ENCODE measurements at regions not wholly inside any gene's neighbourhood (a gene's known extent, or its start where the extent isn't known, plus 50 kb on each side); places are given as distances from the start of the nearest gene placed in this dataset.
"Not testable (repeated sequence)": the region's sequence is repeated elsewhere in the genome, so short reads cannot be mapped to it uniquely, and the experiment has no call there.

DNA sequence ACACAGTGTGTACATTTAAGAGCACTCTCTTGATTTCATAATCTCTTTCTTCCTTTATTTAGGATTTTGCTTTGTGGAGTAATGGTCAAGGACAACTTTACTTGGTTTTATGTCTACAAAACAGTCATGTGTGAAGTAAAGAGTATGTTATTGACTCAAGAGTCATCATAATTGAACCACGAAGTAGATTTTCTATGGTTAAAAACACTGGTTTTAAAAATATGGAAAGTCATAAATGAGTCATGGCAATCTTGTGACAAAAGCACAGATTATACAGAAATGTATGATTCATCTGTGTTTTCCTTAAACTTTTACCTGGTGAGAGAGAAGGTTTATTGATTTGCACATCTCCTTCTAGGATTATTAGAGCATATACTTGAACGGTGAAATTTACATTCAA lies 969.7 kb downstream of the GATA3 start:
- no peak for DNase-seq
- H3K9me3 ChIP-seq (ENCODE audit: control insufficient read depth, low read length, poor library complexity, severe bottlenecking), result no peaks in the 10 kb centered on the region
- Mint-ChIP-seq H3K4me3 (no peak overlapping the region), H3K27me3 (peaks cover 32% of the 10 kb centered on the region), H3K36me3 (ENCODE audit: low read depth) (peaks cover 3% of the 10 kb centered on the region), H3K27ac (no peak overlapping the region), H3K4me1 (no peaks in the 10 kb centered on the region)
- no peak for ATAC-seq

- Mint-ChIP-seq H3K36me3 (ENCODE audit: low read depth) (peaks cover 3% of the 10 kb centered on the region), H3K4me1 (no peaks in the 10 kb centered on the region), H3K27me3 (peaks cover 31% of the 10 kb centered on the region), H3K27ac (no peak overlapping the region), H3K4me3 (no peak overlapping the region)
- ATAC-seq, result no peak
- H3K9me3 ChIP-seq (ENCODE audit: control insufficient read depth, low read length, poor library complexity, severe bottlenecking), result no peaks in the 10 kb centered on the region
- no peak for DNase-seq
Observed at GRCh38 chr10:9028231-9028630, 973.7 kb downstream of the GATA3 start.

GRCh38 chr10:9035355-9035754 lies 980.9 kb downstream of the GATA3 start:
- no peaks in the 10 kb centered on the region for H3K36me3 Mint-ChIP-seq (ENCODE audit: low read depth)
- peaks cover 5% of the 10 kb centered on the region for H3K27me3 Mint-ChIP-seq
- DNase-seq (no peak), ATAC-seq (no peak)
- no peak overlapping the region for H3K27ac Mint-ChIP-seq
- H3K4me3 Mint-ChIP-seq, result no peak overlapping the region
- H3K9me3 ChIP-seq (ENCODE audit: control insufficient read depth, low read length, poor library complexity, severe bottlenecking), result peaks cover 4% of the 10 kb centered on the region
- H3K4me1 Mint-ChIP-seq, result no peaks in the 10 kb centered on the region

DNA sequence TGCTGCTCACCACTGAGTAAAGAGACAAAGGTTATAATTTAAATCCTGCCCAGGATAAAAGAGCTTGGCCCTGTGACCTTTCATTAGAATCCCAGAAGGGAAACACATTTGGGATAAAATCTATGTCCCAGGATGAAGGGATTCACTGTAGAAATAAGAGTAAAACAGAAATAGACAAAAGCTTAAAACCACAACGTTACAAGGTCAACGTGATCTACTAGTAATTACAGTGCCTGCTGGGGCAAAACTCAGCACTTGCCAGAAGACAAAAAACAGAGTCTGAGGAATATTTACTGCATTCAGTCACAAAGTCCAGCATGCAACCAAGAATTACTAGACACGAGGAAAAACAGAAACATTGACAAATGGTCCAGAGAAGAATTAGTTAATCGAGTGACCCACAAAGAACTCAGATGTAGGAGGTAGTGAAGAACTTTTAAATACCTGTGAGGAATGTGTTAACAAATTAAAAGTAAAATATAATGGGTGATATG lies 982.3 kb downstream of the GATA3 start:
- H3K9me3 ChIP-seq (ENCODE audit: control insufficient read depth, low read length, poor library complexity, severe bottlenecking), result peaks cover 4% of the 10 kb centered on the region
- Mint-ChIP-seq H3K4me3 (no peak overlapping the region), H3K27me3 (peaks cover 5% of the 10 kb centered on the region), H3K4me1 (no peaks in the 10 kb centered on the region), H3K27ac (no peak overlapping the region), H3K36me3 (ENCODE audit: low read depth) (no peaks in the 10 kb centered on the region)
- no peak for ATAC-seq
- DNase-seq, result no peak

DNA sequence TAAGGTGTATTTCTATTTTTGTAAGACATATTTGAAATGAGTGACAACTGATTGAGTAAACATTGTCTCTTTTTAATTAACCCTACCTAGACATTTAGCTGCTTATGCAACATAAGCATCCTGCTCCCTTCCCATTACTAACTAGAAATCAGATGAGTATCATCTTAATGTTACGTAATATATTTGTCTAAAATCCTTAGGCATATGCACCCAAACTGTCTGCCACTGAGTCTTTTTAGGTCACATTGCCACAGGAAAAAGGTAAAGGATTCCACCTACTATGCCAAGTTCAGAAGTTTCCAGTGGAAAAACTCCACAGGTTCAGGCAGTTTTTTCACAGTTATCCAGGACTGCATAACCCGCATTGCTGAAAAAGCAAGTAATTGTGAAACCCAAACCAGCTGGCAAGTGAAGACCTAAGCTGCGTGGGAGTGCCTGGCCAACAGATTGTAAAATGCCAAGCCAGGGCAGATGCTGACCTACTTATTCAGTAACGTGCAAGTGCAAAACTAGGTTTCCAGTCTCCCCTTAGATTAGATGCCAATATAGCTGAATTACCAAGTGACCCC lies 983.7 kb downstream of the GATA3 start:
- Mint-ChIP-seq H3K4me3 (no peak overlapping the region), H3K4me1 (no peaks in the 10 kb centered on the region), H3K27me3 (no peaks in the 10 kb centered on the region), H3K36me3 (ENCODE audit: low read depth) (no peaks in the 10 kb centered on the region), H3K27ac (no peak overlapping the region)
- H3K9me3 ChIP-seq (ENCODE audit: control insufficient read depth, low read length, poor library complexity, severe bottlenecking), result peaks cover 4% of the 10 kb centered on the region
- no peak for ATAC-seq
- no peak for DNase-seq

GRCh38 chr10:9043466-9043865 lies 989.0 kb downstream of the GATA3 start:
- no peaks in the 10 kb centered on the region for H3K27me3 Mint-ChIP-seq
- no peaks in the 10 kb centered on the region for H3K4me1 Mint-ChIP-seq
- H3K4me3 Mint-ChIP-seq, result no peak overlapping the region
- no peaks in the 10 kb centered on the region for H3K9me3 ChIP-seq (ENCODE audit: control insufficient read depth, low read length, poor library complexity, severe bottlenecking)
- no peak for ATAC-seq
- DNase-seq, result no peak
- no peak overlapping the region for H3K27ac Mint-ChIP-seq
- H3K36me3 Mint-ChIP-seq (ENCODE audit: low read depth), result no peaks in the 10 kb centered on the region

DNA sequence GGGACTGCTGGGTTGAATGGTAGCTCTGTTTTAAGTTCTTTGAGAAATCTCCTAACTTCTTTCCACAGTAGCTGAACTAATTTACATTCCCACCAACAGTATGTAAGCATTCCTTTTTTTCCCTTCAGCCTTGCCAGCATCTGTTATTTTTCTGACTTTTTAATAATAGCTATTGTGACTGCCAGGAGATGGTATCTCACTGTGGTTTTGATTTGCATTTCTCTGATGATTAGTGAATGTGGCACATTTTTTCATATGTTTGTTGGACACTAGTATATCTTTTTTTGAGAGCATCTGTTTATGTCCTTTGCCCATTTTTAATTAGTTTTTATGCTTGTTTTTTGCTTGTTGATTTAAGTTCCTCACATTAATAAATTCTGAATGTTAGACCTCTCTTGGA lies 990.8 kb downstream of the GATA3 start:
- ATAC-seq (no peak), DNase-seq (no peak)
- Mint-ChIP-seq H3K4me3 (no peak overlapping the region), H3K27me3 (no peaks in the 10 kb centered on the region), H3K27ac (no peak overlapping the region), H3K4me1 (no peaks in the 10 kb centered on the region), H3K36me3 (ENCODE audit: low read depth) (no peaks in the 10 kb centered on the region)
- no peaks in the 10 kb centered on the region for H3K9me3 ChIP-seq (ENCODE audit: control insufficient read depth, low read length, poor library complexity, severe bottlenecking)

GRCh38 chr10:9051328-9051974 lies 997.0 kb downstream of the GATA3 start:
- no peak overlapping the region for H3K4me3 Mint-ChIP-seq
- no peaks in the 10 kb centered on the region for H3K36me3 Mint-ChIP-seq (ENCODE audit: low read depth)
- ATAC-seq, result no peak
- no peaks in the 10 kb centered on the region for H3K9me3 ChIP-seq (ENCODE audit: control insufficient read depth, low read length, poor library complexity, severe bottlenecking)
- no peak overlapping the region for H3K27ac Mint-ChIP-seq
- H3K27me3 Mint-ChIP-seq, result no peaks in the 10 kb centered on the region
- no peak for DNase-seq
- peaks cover 6% of the 10 kb centered on the region for H3K4me1 Mint-ChIP-seq

- no peaks in the 10 kb centered on the region for H3K36me3 Mint-ChIP-seq (ENCODE audit: low read depth)
- no peak overlapping the region for H3K27ac Mint-ChIP-seq
- ATAC-seq (no peak), DNase-seq (no peak)
- H3K27me3 Mint-ChIP-seq, result no peaks in the 10 kb centered on the region
- no peaks in the 10 kb centered on the region for H3K9me3 ChIP-seq (ENCODE audit: control insufficient read depth, low read length, poor library complexity, severe bottlenecking)
- no peak overlapping the region for H3K4me3 Mint-ChIP-seq
- peaks cover 6% of the 10 kb centered on the region for H3K4me1 Mint-ChIP-seq
Observed at GRCh38 chr10:9052767-9053166, 998.3 kb downstream of the GATA3 start.

- no peak for DNase-seq
- no peak overlapping the region for H3K27ac Mint-ChIP-seq
- H3K4me1 Mint-ChIP-seq, result peaks cover 12% of the 10 kb centered on the region
- no peaks in the 10 kb centered on the region for H3K9me3 ChIP-seq (ENCODE audit: control insufficient read depth, low read length, poor library complexity, severe bottlenecking)
- H3K36me3 Mint-ChIP-seq (ENCODE audit: low read depth), result no peaks in the 10 kb centered on the region
- no peak for ATAC-seq
- no peaks in the 10 kb centered on the region for H3K27me3 Mint-ChIP-seq
- H3K4me3 Mint-ChIP-seq, result no peak overlapping the region
Observed at GRCh38 chr10:9056521-9056920, 1002.0 kb downstream of the GATA3 start.

- not testable (repeated sequence) for H3K9me3 ChIP-seq (ENCODE audit: control insufficient read depth, low read length, poor library complexity, severe bottlenecking); H3K4me3 Mint-ChIP-seq; ATAC-seq; H3K27ac Mint-ChIP-seq; DNase-seq; H3K4me1 Mint-ChIP-seq; H3K36me3 Mint-ChIP-seq (ENCODE audit: low read depth); H3K27me3 Mint-ChIP-seq
Observed at GRCh38 chr10:9057293-9057692, 1002.8 kb downstream of the GATA3 start.

GRCh38 chr10:9060314-9060713 lies 1005.8 kb downstream of the GATA3 start:
- H3K27ac Mint-ChIP-seq, result no peak overlapping the region

DNA sequence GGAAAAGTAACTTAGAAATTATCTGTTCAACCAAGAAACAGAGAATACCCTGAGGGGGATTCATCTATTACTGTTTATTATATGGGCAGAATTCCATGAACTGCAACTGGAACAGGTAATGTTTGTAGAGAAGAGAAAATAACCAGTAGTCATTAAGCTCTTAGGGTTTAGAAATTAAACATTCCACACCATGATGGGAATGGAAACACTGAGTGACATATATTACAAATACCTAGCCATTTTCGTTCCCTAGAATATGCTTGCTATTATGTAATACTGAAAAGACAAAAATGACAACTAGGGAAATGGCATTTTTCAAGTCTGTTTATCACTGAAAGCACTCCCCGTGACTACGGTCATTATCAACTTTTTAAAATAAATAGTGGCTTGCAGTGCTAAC lies 1007.4 kb downstream of the GATA3 start:
- Mint-ChIP-seq H3K36me3 (ENCODE audit: low read depth) (no peaks in the 10 kb centered on the region), H3K4me3 (no peak overlapping the region), H3K4me1 (peaks cover 9% of the 10 kb centered on the region), H3K27me3 (no peaks in the 10 kb centered on the region), H3K27ac (no peak overlapping the region)
- no peak for DNase-seq
- ATAC-seq, result no peak
- H3K9me3 ChIP-seq (ENCODE audit: control insufficient read depth, low read length, poor library complexity, severe bottlenecking), result no peaks in the 10 kb centered on the region

More at GRCh38 chr10:9060314-9060713, 1005.8 kb downstream of the GATA3 start:
- no peaks in the 10 kb centered on the region for H3K9me3 ChIP-seq (ENCODE audit: control insufficient read depth, low read length, poor library complexity, severe bottlenecking)
- ATAC-seq (peak; percentile 51), DNase-seq (no peak)
- H3K4me3 Mint-ChIP-seq, result peak overlapping the region; percentile 33
- no peaks in the 10 kb centered on the region for H3K27me3 Mint-ChIP-seq
- H3K36me3 Mint-ChIP-seq (ENCODE audit: low read depth), result no peaks in the 10 kb centered on the region
- peaks cover 9% of the 10 kb centered on the region for H3K4me1 Mint-ChIP-seq

- ATAC-seq (no peak), DNase-seq (no peak)
- no peaks in the 10 kb centered on the region for H3K36me3 Mint-ChIP-seq (ENCODE audit: low read depth)
- H3K27ac Mint-ChIP-seq, result no peak overlapping the region
- no peaks in the 10 kb centered on the region for H3K4me1 Mint-ChIP-seq
- no peak overlapping the region for H3K4me3 Mint-ChIP-seq
- H3K27me3 Mint-ChIP-seq, result no peaks in the 10 kb centered on the region
- H3K9me3 ChIP-seq (ENCODE audit: control insufficient read depth, low read length, poor library complexity, severe bottlenecking), result no peaks in the 10 kb centered on the region
Observed at GRCh38 chr10:9066152-9066551, 1011.7 kb downstream of the GATA3 start.
